GM18951 (cell line): ENCODE measurements at regions not wholly inside any gene's neighbourhood (a gene's known extent, or its start where the extent isn't known, plus 50 kb on each side); places are given as distances from the start of the nearest gene placed in this dataset.

ENCODE experiments used
- POLR2A ChIP-seq: IDR thresholded peaks from 4 replicates; pipeline ENCODE4 v1.6.1; 2011; ENCODE audit warnings: mild to moderate bottlenecking; ENCODE audit not compliant: insufficient read length, insufficient read depth; ENCODE audit errors: extremely low read depth
- in situ Hi-C: fragments of 300-500 bp; cut with MboI; formaldehyde crosslinking; loops from one replicate; pipeline ENCODE4 v1.12.0; 2022; ENCODE audit warnings: low sequenced_read_pairs, mixed read lengths, inconsistent platforms; ENCODE audit not compliant: unreplicated experiment

- no peak for TF ChIP-seq POLR2A
- in situ Hi-C loops: no loop called here
Measured at GRCh38 chr10:130456616-130457015, 320.4 kb downstream of the GLRX3 start.

DNA sequence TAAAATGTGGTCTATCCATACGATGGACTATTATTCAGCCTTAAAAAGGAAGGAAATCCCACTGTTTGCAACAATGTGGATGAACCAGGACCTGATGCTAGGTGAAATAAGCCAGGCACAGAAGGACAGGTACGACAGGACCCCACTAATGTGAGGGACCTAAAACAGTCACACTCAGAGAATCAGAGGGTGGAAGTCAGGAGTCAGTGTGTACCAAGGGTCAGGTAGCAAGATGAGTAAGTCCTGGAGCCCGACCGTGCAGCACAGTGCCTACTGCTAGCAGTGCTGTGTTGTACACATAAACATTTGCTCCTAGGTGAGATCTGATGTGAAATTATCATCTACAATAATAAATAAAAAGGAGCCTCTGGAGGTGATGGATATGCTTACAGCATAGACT, 322.3 kb downstream of the GLRX3 start:
- in situ Hi-C loops: no loop called here

DNA sequence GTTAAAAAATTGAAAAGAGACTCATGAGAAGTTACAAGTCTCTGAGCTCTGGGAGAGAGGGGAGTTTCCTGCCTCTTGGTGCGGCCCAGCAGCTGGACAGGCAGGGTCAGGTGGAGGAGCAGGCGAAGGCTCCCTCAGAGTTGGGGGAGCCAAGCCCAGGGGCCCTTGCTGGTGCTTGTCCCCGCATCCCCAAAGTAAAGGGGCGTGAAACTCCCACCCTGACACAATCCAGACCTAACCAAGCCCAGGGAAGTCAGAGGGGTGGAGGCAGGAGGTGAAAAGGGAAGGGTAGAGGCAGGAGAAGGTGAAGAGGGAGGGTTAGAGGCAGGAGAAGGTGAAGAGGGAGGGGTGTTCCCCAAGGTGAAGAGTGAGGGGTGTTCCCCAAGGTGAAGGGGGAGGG, 322.8 kb downstream of the GLRX3 start:
- no peak for TF ChIP-seq POLR2A
- in situ Hi-C loops: no loop called here

More for the DNA sequence above, 322.3 kb downstream of the GLRX3 start:
- TF ChIP-seq POLR2A: no peak

DNA sequence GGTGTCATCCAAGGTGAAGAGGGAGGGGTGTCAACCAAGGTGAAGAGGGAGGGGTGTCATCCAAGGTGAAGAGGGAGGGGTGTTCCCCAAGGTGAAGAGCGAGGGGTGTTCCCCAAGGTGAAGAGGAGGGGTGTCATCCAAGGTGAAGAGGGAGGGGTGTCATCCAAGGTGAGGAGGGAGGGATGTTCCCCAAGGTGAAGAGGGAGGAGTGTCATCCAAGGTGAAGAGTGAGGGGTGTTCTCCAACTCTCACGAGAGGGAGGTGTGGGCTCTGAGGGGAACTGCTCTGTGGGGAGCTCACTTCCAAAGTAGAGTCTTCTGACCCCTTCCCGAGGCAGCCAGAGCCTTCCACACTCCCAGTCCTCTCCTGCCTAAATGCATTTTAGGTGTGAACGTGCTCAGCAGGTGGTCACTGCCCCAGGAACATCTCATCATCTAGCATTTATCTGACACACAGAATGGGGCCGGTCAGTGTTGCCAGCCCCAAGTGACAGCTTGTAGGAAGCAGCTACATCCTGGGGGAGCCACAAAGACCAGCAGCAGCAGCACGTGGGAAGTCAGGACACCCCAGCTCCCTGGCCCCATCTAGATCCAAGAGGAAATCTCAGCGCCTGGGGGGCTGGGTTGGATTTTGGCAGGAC, 323.8 kb downstream of the GLRX3 start:
- no peak for TF ChIP-seq POLR2A
- in situ Hi-C loops: no loop called here

DNA sequence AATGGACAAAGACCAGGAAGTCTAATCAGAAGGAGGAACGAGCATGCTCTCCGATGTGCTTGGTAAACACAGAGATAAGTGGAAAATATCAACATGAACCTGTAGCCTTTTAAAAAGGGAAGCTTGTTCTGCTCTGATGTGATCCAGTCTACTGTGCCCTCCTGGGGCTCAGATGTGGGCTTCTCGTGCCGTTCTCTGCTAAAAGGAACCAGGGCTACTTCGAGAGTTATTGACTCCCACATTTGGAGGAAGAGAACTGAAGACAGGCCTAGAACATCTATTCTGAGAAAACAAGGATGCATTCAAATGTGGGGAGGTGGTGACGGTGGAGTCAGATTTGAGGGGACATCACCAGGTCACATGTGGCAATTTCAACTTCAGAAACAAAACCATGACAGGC, 325.4 kb downstream of the GLRX3 start:
- no peak for TF ChIP-seq POLR2A
- in situ Hi-C loops: no loop called here

DNA sequence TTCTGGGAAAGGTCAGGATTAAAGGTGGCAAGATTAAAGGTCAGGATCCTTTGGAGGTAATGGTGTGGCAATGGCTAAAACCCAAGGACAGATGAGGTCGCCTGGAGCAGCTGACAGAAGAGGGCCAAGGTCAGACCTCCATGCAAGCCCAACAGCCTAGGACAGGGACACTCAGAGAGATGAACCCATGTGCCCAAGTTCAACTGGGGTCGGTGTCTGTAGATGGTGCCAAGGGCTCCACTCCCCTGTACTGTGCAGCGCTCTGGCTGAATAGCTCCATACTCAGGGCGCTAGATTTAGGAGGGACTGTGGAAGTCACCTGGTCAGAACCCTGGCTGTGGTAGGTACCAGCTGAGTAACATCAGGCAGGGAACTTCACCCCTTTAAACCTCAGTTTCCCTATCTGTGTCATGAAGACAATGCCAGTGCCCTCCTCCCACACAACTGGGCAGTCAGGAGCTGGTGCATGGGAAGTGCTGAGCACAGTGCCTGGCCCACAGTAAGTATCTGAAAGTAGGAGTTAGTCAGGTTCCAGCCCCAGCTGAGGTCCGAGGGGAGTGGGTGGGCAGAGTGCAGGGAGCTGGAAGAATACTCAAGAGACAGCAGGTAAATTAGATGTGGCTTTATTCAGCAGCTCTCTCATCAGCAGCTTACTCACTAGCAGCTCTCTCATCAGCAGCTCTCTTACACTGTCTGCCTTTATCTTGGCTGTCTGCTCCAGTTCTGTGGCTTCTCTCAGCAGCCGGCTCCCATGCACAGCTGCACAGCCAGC, 327.1 kb downstream of the GLRX3 start:
- no peak for TF ChIP-seq POLR2A
- in situ Hi-C loops: no loop called here

GRCh38 chr10:130463876-130464364, 327.7 kb downstream of the GLRX3 start:
- in situ Hi-C loops: no loop called here
- TF ChIP-seq POLR2A: no peak

GRCh38 chr10:130464426-130464825, 328.2 kb downstream of the GLRX3 start:
- no peak for TF ChIP-seq POLR2A
- in situ Hi-C loops: no loop called here

- in situ Hi-C loops: no loop called here
- TF ChIP-seq POLR2A: no peak
Measured at GRCh38 chr10:130466271-130466997, 330.2 kb downstream of the GLRX3 start.

DNA sequence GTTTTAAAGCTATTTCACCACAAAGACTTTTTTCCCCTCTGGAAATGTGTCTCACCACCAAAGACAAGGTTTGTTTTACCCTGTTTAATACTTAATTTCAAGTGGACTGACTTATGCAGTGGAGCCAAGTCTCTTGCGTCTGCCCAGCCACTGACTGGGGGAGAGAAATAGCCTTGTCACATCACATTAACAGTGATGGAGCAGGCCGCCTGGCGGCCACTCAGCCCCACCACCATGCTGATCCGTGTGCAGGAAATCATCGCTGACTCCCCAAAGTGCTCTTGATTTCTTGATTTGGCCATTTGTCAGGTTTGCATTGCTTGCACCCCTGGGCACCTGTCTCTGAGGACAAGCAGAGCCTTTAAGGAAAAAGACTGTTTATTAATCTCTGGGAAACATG, 334.1 kb downstream of the GLRX3 start:
- no peak for TF ChIP-seq POLR2A
- in situ Hi-C loops: no loop called here

DNA sequence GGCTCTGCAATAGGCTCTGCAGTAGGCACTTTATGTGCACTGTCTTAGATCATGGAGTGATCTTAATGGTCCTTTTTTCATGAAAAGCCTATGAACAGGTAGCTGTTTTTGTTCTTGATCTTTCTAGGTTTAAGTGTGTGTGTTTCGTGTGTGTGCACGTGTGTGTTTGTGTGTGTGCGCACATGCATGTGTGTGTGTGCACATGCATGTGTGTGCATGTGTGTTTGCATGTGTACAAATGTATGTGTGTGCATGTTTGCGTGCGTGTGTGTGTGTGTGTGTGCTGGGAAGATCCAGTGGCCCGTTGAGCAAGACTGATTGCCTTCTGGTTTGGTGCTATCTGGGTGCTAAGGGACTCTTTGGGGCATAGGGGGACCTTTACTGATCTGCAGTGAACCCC, 334.8 kb downstream of the GLRX3 start:
- in situ Hi-C loops: no loop called here
- no peak for TF ChIP-seq POLR2A

GRCh38 chr10:130471486-130471885, 335.3 kb downstream of the GLRX3 start:
- in situ Hi-C loops: no loop called here
- TF ChIP-seq POLR2A: no peak

DNA sequence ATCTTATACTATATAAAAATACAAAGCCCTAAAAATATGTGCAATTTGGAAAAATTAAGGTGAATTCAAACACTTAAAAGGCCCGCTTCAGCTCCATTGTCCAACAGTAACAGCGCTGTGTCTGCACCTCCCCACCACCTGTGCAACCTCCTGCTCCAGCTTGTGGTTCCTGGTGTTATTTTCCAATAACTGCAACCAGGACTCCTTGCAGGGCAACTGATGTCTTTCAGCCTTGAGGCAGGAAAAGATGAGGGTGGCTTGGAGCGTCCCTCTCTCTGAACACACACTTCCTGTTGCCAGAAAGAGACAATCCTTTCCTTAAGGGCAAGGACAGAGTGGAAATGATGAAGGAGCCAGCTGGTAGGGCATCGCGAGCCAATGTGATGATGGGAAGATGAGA, 336.0 kb downstream of the GLRX3 start:
- TF ChIP-seq POLR2A: no peak
- in situ Hi-C loops: no loop called here

DNA sequence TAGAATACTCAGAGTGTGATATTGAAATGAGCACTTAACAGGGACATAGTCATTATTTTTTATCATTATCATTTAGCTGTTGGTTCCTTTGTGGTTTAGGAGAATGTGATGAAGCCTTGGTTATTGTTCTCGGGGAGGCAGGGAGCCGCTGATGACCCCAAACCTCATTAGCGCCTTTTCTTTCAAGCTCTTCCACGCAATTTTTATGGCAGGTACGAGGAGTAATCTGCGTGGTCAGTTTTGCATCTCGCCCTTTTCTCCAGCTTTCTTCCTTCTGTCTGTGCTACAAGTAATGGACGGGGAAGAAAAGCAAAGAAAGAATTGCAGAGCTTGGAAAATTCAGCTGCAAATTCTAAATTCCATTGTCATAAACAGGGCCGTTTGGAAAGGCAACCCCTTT, 338.4 kb downstream of the GLRX3 start:
- in situ Hi-C loops: no loop called here
- no peak for TF ChIP-seq POLR2A

- no peak for TF ChIP-seq POLR2A
- in situ Hi-C loops: no loop called here
Measured at GRCh38 chr10:130477360-130477759, 341.2 kb downstream of the GLRX3 start.
